OCI-LY7 (cell line): ENCODE measurements at regions not wholly inside any gene's neighbourhood (a gene's known extent, or its start where the extent isn't known, plus 50 kb on each side); places are given as distances from the start of the nearest gene placed in this dataset.

Experiments
- CTCF ChIP-seq: fragments of 200-600 bp; sonication (generic); conservative IDR thresholded peaks from 2 replicates; pipeline ENCODE4 v1.5.1; 2014; ENCODE audit warnings: mild to moderate bottlenecking, antibody characterized with exemption, low read length, moderate library complexity, mixed read lengths
- EZH2phosphoT487 ChIP-seq: fragments of 200-600 bp; sonication (generic); IDR thresholded peaks from 2 replicates; pipeline ENCODE4 v1.6.1; 2018; ENCODE audit warnings: low read depth, borderline replicate concordance, mild to moderate bottlenecking, mixed run types, antibody characterized with exemption, low read length, moderate library complexity, mixed read lengths

- TF ChIP-seq CTCF (no peak), EZH2phosphoT487 (no peak)
Observed at GRCh38 chr16:82295290-82296201, 125.5 kb upstream of the MPHOSPH6 start.
